ENCODE measurements at regions not wholly inside any gene's neighbourhood (a gene's known extent, or its start where the extent isn't known, plus 50 kb on each side); places are given as distances from the start of the nearest gene placed in this dataset.

- ChIA-PET POLR2A (no interaction called here), CTCF (no interaction called here)
- no peak overlapping the region for H3K27ac ChIP-seq (ENCODE audit: low read depth, low read length)
- no peak overlapping the region for H3K4me3 ChIP-seq (ENCODE audit: low read depth, low read length)
- H3K9me3 ChIP-seq (ENCODE audit: control insufficient read depth, insufficient read depth, low read length), result peaks cover 13% of the 10 kb centered on the region
- no peak for TF ChIP-seq CTCF (IDR thresholded peaks at IDR 0.05; ENCODE audit: low read depth, low read length)
- H3K27me3 ChIP-seq (ENCODE audit: control insufficient read depth, insufficient read depth, low read length), result peaks cover 4% of the 10 kb centered on the region
- no peak for DNase-seq (ENCODE audit: low read depth, low spot score)
Measured at GRCh38 chr11:71357414-71357813, 90.8 kb downstream of the DHCR7 start.

- TF ChIP-seq CTCF (IDR thresholded peaks at IDR 0.05; ENCODE audit: low read depth, low read length), result no peak
- no peak for DNase-seq (ENCODE audit: low read depth, low spot score)
- CTCF ChIA-PET, result no interaction called here
Measured at GRCh38 chr11:71356904-71357303, 91.3 kb downstream of the DHCR7 start.

GRCh38 chr11:71356280-71356876 is 91.8 kb downstream of the DHCR7 start:
- DNase-seq (ENCODE audit: low read depth, low spot score), result no peak

More at GRCh38 chr11:71356904-71357303, 91.3 kb downstream of the DHCR7 start:
- POLR2A ChIA-PET, result no interaction called here
- no peak overlapping the region for H3K4me3 ChIP-seq (ENCODE audit: low read depth, low read length)
- peaks cover 4% of the 10 kb centered on the region for H3K27me3 ChIP-seq (ENCODE audit: control insufficient read depth, insufficient read depth, low read length)
- peaks cover 13% of the 10 kb centered on the region for H3K9me3 ChIP-seq (ENCODE audit: control insufficient read depth, insufficient read depth, low read length)
- H3K27ac ChIP-seq (ENCODE audit: low read depth, low read length), result no peak overlapping the region

GRCh38 chr11:71355281-71355680 is 92.9 kb downstream of the DHCR7 start:
- H3K9me3 ChIP-seq (ENCODE audit: control insufficient read depth, insufficient read depth, low read length), result peaks cover 9% of the 10 kb centered on the region; the same call in 1 of the 2 replicates
- TF ChIP-seq CTCF (IDR thresholded peaks at IDR 0.05; ENCODE audit: low read depth, low read length), result no peak

More at GRCh38 chr11:71356280-71356876, 91.8 kb downstream of the DHCR7 start:
- H3K9me3 ChIP-seq (ENCODE audit: control insufficient read depth, insufficient read depth, low read length), result peaks cover 10% of the 10 kb centered on the region
- TF ChIP-seq CTCF (IDR thresholded peaks at IDR 0.05; ENCODE audit: low read depth, low read length), result no peak
- POLR2A ChIA-PET, result no interaction called here
- no peak overlapping the region for H3K27ac ChIP-seq (ENCODE audit: low read depth, low read length)
- H3K4me3 ChIP-seq (ENCODE audit: low read depth, low read length), result no peak overlapping the region
- CTCF ChIA-PET, result no interaction called here
- H3K27me3 ChIP-seq (ENCODE audit: control insufficient read depth, insufficient read depth, low read length), result peaks cover 4% of the 10 kb centered on the region

GRCh38 chr11:71354394-71355105 is 93.6 kb downstream of the DHCR7 start:
- H3K9me3 ChIP-seq (ENCODE audit: control insufficient read depth, insufficient read depth, low read length), result peaks cover 9% of the 10 kb centered on the region; the same call in 1 of the 2 replicates
- TF ChIP-seq CTCF (IDR thresholded peaks at IDR 0.05; ENCODE audit: low read depth, low read length), result no peak
- CTCF ChIA-PET, result no interaction called here

More at GRCh38 chr11:71355281-71355680, 92.9 kb downstream of the DHCR7 start:
- no peak for DNase-seq (ENCODE audit: low read depth, low spot score)
- ChIA-PET POLR2A (no interaction called here), CTCF (no interaction called here)
- Histone ChIP-seq H3K4me3 (ENCODE audit: low read depth, low read length) (no peak overlapping the region), H3K27me3 (ENCODE audit: control insufficient read depth, insufficient read depth, low read length) (peaks cover 4% of the 10 kb centered on the region), H3K27ac (ENCODE audit: low read depth, low read length) (no peak overlapping the region)

More at GRCh38 chr11:71354394-71355105, 93.6 kb downstream of the DHCR7 start:
- no peak for DNase-seq (ENCODE audit: low read depth, low spot score)
- POLR2A ChIA-PET, result no interaction called here
- Histone ChIP-seq H3K27me3 (ENCODE audit: control insufficient read depth, insufficient read depth, low read length) (peaks cover 4% of the 10 kb centered on the region), H3K27ac (ENCODE audit: low read depth, low read length) (no peak overlapping the region), H3K4me3 (ENCODE audit: low read depth, low read length) (no peak overlapping the region)

Measured in AG04450 (cell line).